Fibroblast of pulmonary artery (primary cell): ENCODE measurements at regions not wholly inside any gene's neighbourhood (a gene's known extent, or its start where the extent isn't known, plus 50 kb on each side); places are given as distances from the start of the nearest gene placed in this dataset.

Experiments
- DNase-seq: peaks from one replicate; pipeline ENCODE4 v3.0.0-alpha.2; 2010; ENCODE audit warnings: low read depth
- H3K4me3 ChIP-seq: replicated peaks from 2 replicates; pipeline ENCODE4 v1.5.1; 2011; ENCODE audit warnings: low read depth, mild to moderate bottlenecking, control low read depth, low read length, moderate library complexity
- CTCF ChIP-seq: IDR thresholded peaks from 2 replicates; pipeline ENCODE4 v1.5.1; 2011; ENCODE audit warnings: mild to moderate bottlenecking, control low read depth, low read length, inconsistent platforms; ENCODE audit errors: missing control alignments

GRCh38 chr3:139103484-139103883 is 58.8 kb upstream of the PRR23C start:
- no peak overlapping the region for H3K4me3 ChIP-seq
- no peak for TF ChIP-seq CTCF
- no peak for DNase-seq

- no peak for TF ChIP-seq CTCF
- DNase-seq = no peak
Observed at GRCh38 chr3:139104062-139104461, 59.4 kb upstream of the PRR23C start.

GRCh38 chr3:139105154-139105702 is 60.5 kb upstream of the PRR23C start:
- H3K4me3 ChIP-seq = no peak overlapping the region
- DNase-seq = no peak
- no peak for TF ChIP-seq CTCF

More at GRCh38 chr3:139104062-139104461, 59.4 kb upstream of the PRR23C start:
- no peak overlapping the region for H3K4me3 ChIP-seq

- no peak overlapping the region for H3K4me3 ChIP-seq
- DNase-seq = no peak
- TF ChIP-seq CTCF = no peak
Observed at GRCh38 chr3:139106013-139106932, 61.6 kb upstream of the PRR23C start.

GRCh38 chr3:139107424-139108252 is 62.9 kb upstream of the PRR23C start:
- no peak for DNase-seq
- H3K4me3 ChIP-seq = no peak overlapping the region
- no peak for TF ChIP-seq CTCF

- no peak for DNase-seq
- no peak overlapping the region for H3K4me3 ChIP-seq
Observed at GRCh38 chr3:139108253-139108969, 63.7 kb upstream of the PRR23C start.

More at GRCh38 chr3:139108253-139108969, 63.7 kb upstream of the PRR23C start:
- no peak for TF ChIP-seq CTCF
